ENCODE measurements at regions not wholly inside any gene's neighbourhood (a gene's known extent, or its start where the extent isn't known, plus 50 kb on each side); places are given as distances from the start of the nearest gene placed in this dataset.

- TF ChIP-seq CTCF (conservative IDR thresholded peaks at IDR 0.05) = no peak
- H3K9me3 Mint-ChIP-seq = peaks cover 20% of the 10 kb centered on the region
- H3K9me3 ChIP-seq (ENCODE audit: control insufficient read depth, low read length) = peaks cover 7% of the 10 kb centered on the region
- WGBS, 2 experiments (ENCODE audit: insufficient coverage in 1 of 2, insufficient read length in 1 of 2) = 85 to 93% methylated on average over 4 to 12 of the region's 12 CpGs
- no peak for DNase-seq
- no peaks in the 10 kb centered on the region for H3K4me1 ChIP-seq (ENCODE audit: control insufficient read depth, insufficient read depth, low read length)
- H3K4me3 ChIP-seq (ENCODE audit: low read length) = no peak overlapping the region
- H3K27me3 Mint-ChIP-seq (ENCODE audit: insufficient read depth) = no peaks in the 10 kb centered on the region
- H3K27ac ChIP-seq (ENCODE audit: low read depth, low read length) = no peak overlapping the region
- no peaks in the 10 kb centered on the region for H3K36me3 ChIP-seq (ENCODE audit: control insufficient read depth, insufficient read depth, low read length)
- H3K4me1 Mint-ChIP-seq = no peaks in the 10 kb centered on the region
- H3K27ac Mint-ChIP-seq = no peak overlapping the region
- H3K9ac ChIP-seq (ENCODE audit: extremely low read depth, low read length, poor library complexity, severe bottlenecking) = no peak overlapping the region
- no peaks in the 10 kb centered on the region for H3K36me3 Mint-ChIP-seq (ENCODE audit: low read depth)
- no peaks in the 10 kb centered on the region for H3K27me3 ChIP-seq (ENCODE audit: control insufficient read depth, insufficient read depth, low read length, poor library complexity, severe bottlenecking)
- no peak overlapping the region for H3K4me3 Mint-ChIP-seq
These were observed 260.0 kb downstream of the SI start for GRCh38 chr3:164818318-164818717.

GRCh38 chr3:164814106-164814505, 264.2 kb downstream of the SI start:
- Histone ChIP-seq H3K36me3 (ENCODE audit: control insufficient read depth, insufficient read depth, low read length) (no peaks in the 10 kb centered on the region), H3K4me1 (ENCODE audit: control insufficient read depth, insufficient read depth, low read length) (no peaks in the 10 kb centered on the region), H3K9ac (ENCODE audit: extremely low read depth, low read length, poor library complexity, severe bottlenecking) (no peak overlapping the region), H3K4me3 (ENCODE audit: low read length) (no peak overlapping the region), H3K9me3 (ENCODE audit: control insufficient read depth, low read length) (peaks cover 7% of the 10 kb centered on the region), H3K27me3 (ENCODE audit: control insufficient read depth, insufficient read depth, low read length, poor library complexity, severe bottlenecking) (no peaks in the 10 kb centered on the region), H3K27ac (ENCODE audit: low read depth, low read length) (no peak overlapping the region)
- no peaks in the 10 kb centered on the region for H3K36me3 Mint-ChIP-seq (ENCODE audit: low read depth)
- H3K27me3 Mint-ChIP-seq (ENCODE audit: insufficient read depth) = no peaks in the 10 kb centered on the region
- no peak overlapping the region for H3K4me3 Mint-ChIP-seq
- TF ChIP-seq CTCF (conservative IDR thresholded peaks at IDR 0.05) = no peak
- no peak overlapping the region for H3K27ac Mint-ChIP-seq
- H3K4me1 Mint-ChIP-seq = no peaks in the 10 kb centered on the region
- peaks cover 17% of the 10 kb centered on the region for H3K9me3 Mint-ChIP-seq
- WGBS, 2 experiments (ENCODE audit: insufficient coverage in 1 of 2, insufficient read length in 1 of 2) = 95 to 100% methylated on average over 2 to 15 of the region's 15 CpGs
- DNase-seq = no peak

GRCh38 chr3:164812042-164812441, 266.3 kb downstream of the SI start:
- no peak for TF ChIP-seq CTCF (conservative IDR thresholded peaks at IDR 0.05)
- no peaks in the 10 kb centered on the region for H3K4me1 ChIP-seq (ENCODE audit: control insufficient read depth, insufficient read depth, low read length)
- Mint-ChIP-seq H3K4me1 (no peaks in the 10 kb centered on the region), H3K27ac (no peak overlapping the region), H3K9me3 (no peaks in the 10 kb centered on the region), H3K27me3 (ENCODE audit: insufficient read depth) (no peaks in the 10 kb centered on the region), H3K36me3 (ENCODE audit: low read depth) (no peaks in the 10 kb centered on the region), H3K4me3 (no peak overlapping the region)
- no peak overlapping the region for H3K27ac ChIP-seq (ENCODE audit: low read depth, low read length)
- no peak overlapping the region for H3K9ac ChIP-seq (ENCODE audit: extremely low read depth, low read length, poor library complexity, severe bottlenecking)
- DNase-seq = no peak
- H3K9me3 ChIP-seq (ENCODE audit: control insufficient read depth, low read length) = no peaks in the 10 kb centered on the region
- no peaks in the 10 kb centered on the region for H3K36me3 ChIP-seq (ENCODE audit: control insufficient read depth, insufficient read depth, low read length)
- no peak overlapping the region for H3K4me3 ChIP-seq (ENCODE audit: low read length)
- WGBS, 2 experiments (ENCODE audit: insufficient coverage in 1 of 2, insufficient read length in 1 of 2) = 98 to 100% methylated on average over 2 to 6 of the region's 6 CpGs
- no peaks in the 10 kb centered on the region for H3K27me3 ChIP-seq (ENCODE audit: control insufficient read depth, insufficient read depth, low read length, poor library complexity, severe bottlenecking)
